HepG2 (cell line): ENCODE measurements at regions not wholly inside any gene's neighbourhood (a gene's known extent, or its start where the extent isn't known, plus 50 kb on each side); places are given as distances from the start of the nearest gene placed in this dataset.
A peak's percentile ranks its signal among the peaks of the same experiment; 100 is the strongest.

ENCODE experiments used
- ATAC-seq: fragments of 200-7000 bp; cut with Tn5 transposase; 3 replicates; pipeline ENCODE4 v1.9.1; 2020; ENCODE audit warnings: mild to moderate bottlenecking, moderate library complexity
- BruUV-seq: library from RNA; stranded (reverse); fragments of 400-500 nt; replicated peaks from 2 replicates; lab custom pipeline; 2021; lab: Mats Ljungman, UMichigan
- CTCF ChIA-PET: fragments of 300-600 bp; formaldehyde crosslinking; extraction: SDS; loops from one replicate; lab custom pipeline; 2021; ENCODE audit warnings: low total read pairs, inconsistent platforms, low intra/inter-chr PET ratio; lab: Yijun Ruan, JAX
- POLR2A ChIA-PET: fragments of 350-600 bp; sonication (Branson Sonifier 250); formaldehyde crosslinking; loops from one replicate; lab custom pipeline; 2020; ENCODE audit warnings: antibody characterized with exemption, inconsistent platforms; lab: Yijun Ruan, JAX
- DNase-seq: peaks from one replicate; pipeline ENCODE4 v3.0.0-alpha.2; 2015; ENCODE audit warnings: low spot score
- FAIRE-seq: peaks from 3 replicates; lab custom pipeline; 2011; peaks lifted over from hg19 to GRCh38; lab: Jason Lieb, UNC
- H2AFZ ChIP-seq: one replicate; pipeline ENCODE4 v1.6.1; 2011; ENCODE audit warnings: low read length, inconsistent platforms
- H3K27ac ChIP-seq: fragments of 300-600 bp; 3 replicates; pipeline ENCODE4 v1.8.0; 2011; ENCODE audit warnings: mixed run types, mild to moderate bottlenecking, mixed read lengths, low read length, inconsistent platforms; ENCODE audit not compliant: insufficient read depth; ENCODE audit errors: extremely low read length
- H3K27me3 ChIP-seq, 2 experiments: fragments of 200-600 bp in 1 of 2; 2 replicates in 1 of 2; 3 replicates in 1 of 2; pipeline versions ENCODE4 v1.6.0 to v1.8.0; 2011; ENCODE audit warnings: low read length in 2 of 2, mild to moderate bottlenecking in 2 of 2, moderate library complexity in 2 of 2, inconsistent platforms in 1 of 2; ENCODE audit not compliant: insufficient read depth in 2 of 2, control insufficient read depth in 1 of 2
- H3K36me3 ChIP-seq, 2 experiments: fragments of 200-600 bp in 1 of 2; replicated peaks in 1 of 2; 2 replicates in 1 of 2; 3 replicates in 1 of 2; pipeline versions ENCODE4 v1.5.1 to v1.8.0; 2011; ENCODE audit warnings: low read length in 2 of 2, inconsistent platforms in 1 of 2; ENCODE audit not compliant: insufficient read depth in 2 of 2, control insufficient read depth in 1 of 2
- H3K4me1 ChIP-seq: 2 replicates; pipeline ENCODE4 v1.5.1; 2012; ENCODE audit warnings: low read length, inconsistent platforms; ENCODE audit not compliant: insufficient read depth
- H3K4me2 ChIP-seq: 2 replicates; pipeline ENCODE4 v1.6.0; 2011; ENCODE audit warnings: low read depth, low read length, inconsistent platforms
- H3K4me3 ChIP-seq, 3 experiments: fragments of 200-600 bp in 1 of 3; sonication (generic), shearing (Covaris generic) in 1 of 3; replicated peaks in 1 of 3; 2 replicates each; pipeline ENCODE4 v1.5.1; 2011 to 2016; ENCODE audit warnings: low read length in 3 of 3, inconsistent platforms in 2 of 3, low read depth in 2 of 3, mild to moderate bottlenecking in 2 of 3, control low read depth in 1 of 3, mixed read lengths in 1 of 3; ENCODE audit not compliant: insufficient read depth in 1 of 3
- H3K79me2 ChIP-seq: one replicate; pipeline ENCODE4 v1.6.1; 2011; ENCODE audit warnings: low read length, inconsistent platforms; ENCODE audit not compliant: insufficient read depth
- H3K9ac ChIP-seq: 2 replicates; pipeline ENCODE4 v1.6.0; 2011; ENCODE audit warnings: mild to moderate bottlenecking, low read depth, low read length, inconsistent platforms; ENCODE audit not compliant: insufficient read depth
- H3K9me3 ChIP-seq: 2 replicates; pipeline ENCODE4 v1.5.1; 2012; ENCODE audit warnings: mild to moderate bottlenecking, low read length
- H4K20me1 ChIP-seq: 2 replicates; pipeline ENCODE4 v1.6.0; 2011; ENCODE audit warnings: inconsistent platforms, mild to moderate bottlenecking, low read length, moderate library complexity; ENCODE audit not compliant: insufficient read depth
- NFYC ChIP-seq: IDR thresholded peaks from 2 replicates; pipeline ENCODE4 v1.6.1; 2016; ENCODE audit warnings: missing genetic modification reagents, missing compliant biosample characterization
- NPAS2 ChIP-seq: sonication (generic); formaldehyde crosslinking; IDR thresholded peaks from 2 replicates; pipeline ENCODE4 v1.8.0; 2022; ENCODE audit warnings: mild to moderate bottlenecking, missing genetic modification reagents, borderline replicate concordance
- SAFB2 ChIP-seq: sonication (generic); formaldehyde crosslinking; IDR thresholded peaks from 2 replicates; pipeline ENCODE4 v1.5.1; 2020; ENCODE audit warnings: missing genetic modification reagents, low read depth, mild to moderate bottlenecking, borderline replicate concordance
- SOX13 ChIP-seq, 3 experiments: fragments of 450-650 bp in 1 of 3; sonication (generic) in 1 of 3; formaldehyde crosslinking in 1 of 3; IDR thresholded peaks in 2 of 3; conservative IDR thresholded peaks in 1 of 3; 2 replicates each; pipeline versions ENCODE4 v1.5.0 to v1.6.1; 2016 to 2020; ENCODE audit warnings: antibody characterized with exemption in 1 of 3, mild to moderate bottlenecking in 1 of 3, missing compliant biosample characterization in 1 of 3, missing genetic modification reagents in 1 of 3, moderate library complexity in 1 of 3
- TEF ChIP-seq: sonication (generic); formaldehyde crosslinking; IDR thresholded peaks from 2 replicates; pipeline ENCODE4 v1.5.0; 2020; ENCODE audit warnings: missing genetic modification reagents
- ZIK1 ChIP-seq: sonication (generic); formaldehyde crosslinking; IDR thresholded peaks from 2 replicates; pipeline ENCODE4 v1.5.0; 2020; ENCODE audit warnings: mild to moderate bottlenecking, low read depth, missing genetic modification reagents, borderline replicate concordance
- ZNF704 ChIP-seq: sonication (generic); formaldehyde crosslinking; IDR thresholded peaks from 2 replicates; pipeline ENCODE4 v1.8.1; 2023; ENCODE audit warnings: mild to moderate bottlenecking, inconsistent platforms, moderate library complexity, missing genetic modification reagents, borderline replicate concordance
- ZSCAN30 ChIP-seq: sonication (generic); formaldehyde crosslinking; IDR thresholded peaks from 2 replicates; pipeline ENCODE4 v1.5.0; 2020; ENCODE audit warnings: mild to moderate bottlenecking, missing genetic modification reagents
- WGBS: methylation state at CpG from one replicate; pipeline ENCODE4 v1.1.6; 2017; ENCODE audit warnings: low lambda C conversion rate; 5-methylcytosine and 5-hydroxymethylcytosine counted together
- in situ Hi-C: cut with HindIII; loops from 2 replicates; pipeline ENCODE4 v1.10.0; 2017; ENCODE audit warnings: low pct_unique_long_range_greater_than_20kb; ENCODE audit not compliant: extremely low pct_ligation_motif_present
- intact Hi-C: fragments of 100-400 bp; cut with micrococcal nuclease; formaldehyde crosslinking; loops from one replicate; pipeline ENCODE4 v1.10.0; 2022; ENCODE audit not compliant: unreplicated experiment

- TF ChIP-seq ZSCAN30 (CRISPR knock-in tag), result no peak
- TF ChIP-seq SOX13 (IDR thresholded peaks at IDR 0.05), result peak; percentile 96
- TF ChIP-seq SOX13 (CRISPR knock-in tag; conservative IDR thresholded peaks at IDR 0.05 in 1 of 2, IDR thresholded peaks at IDR 0.05 in 1 of 2), result peak in 1 of 2 experiments; percentile 98; a peak in 2 of 4 replicates
- TF ChIP-seq ZNF704 (CRISPR knock-in tag), result no peak
- TF ChIP-seq NPAS2 (CRISPR knock-in tag), result no peak
- no peak for TF ChIP-seq TEF (CRISPR knock-in tag)
- no peak for TF ChIP-seq SAFB2 (CRISPR knock-in tag)
Measured at GRCh38 chr2:172234716-172235691, 132.3 kb upstream of the DLX2 start (continued).

GRCh38 chr2:172239944-172240590 is 137.4 kb upstream of the DLX2 start:
- WGBS, result 66% methylated on average over 8 of the region's 8 CpGs
- intact Hi-C loops, result no loop called here
- H3K4me2 ChIP-seq, result no peak overlapping the region
- peaks cover 5% of the 10 kb centered on the region for H3K4me1 ChIP-seq
- peaks cover 0 to 29% of the 10 kb centered on the region in 2 experiments; a peak in 3 of 5 replicates for H3K27me3 ChIP-seq
- no peak for ATAC-seq
- H3K27ac ChIP-seq, result no peak overlapping the region
- CTCF ChIA-PET, result no interaction called here
- POLR2A ChIA-PET, result no interaction called here
- H3K4me3 ChIP-seq, result no peak overlapping the region
- no peaks in the 10 kb centered on the region for H3K36me3 ChIP-seq
- TF ChIP-seq ZIK1 (CRISPR knock-in tag) (no peak), NFYC (peak; percentile 40; the same call in 1 of the 2 replicates)
- TF ChIP-seq, all 625 proteins: peak for 1
- in situ Hi-C loops, result no loop called here
- no peak for FAIRE-seq
- DNase-seq, result no peak
- BruUV-seq, result no TSS peak
- no peaks in the 10 kb centered on the region for H3K79me2 ChIP-seq
- no peaks in the 10 kb centered on the region for H4K20me1 ChIP-seq
- H3K9me3 ChIP-seq, result no peaks in the 10 kb centered on the region
- no peak overlapping the region for H3K9ac ChIP-seq
- H2AFZ ChIP-seq, result no peak overlapping the region
